ENCODE measurements at regions not wholly inside any gene's neighbourhood (a gene's known extent, or its start where the extent isn't known, plus 50 kb on each side); places are given as distances from the start of the nearest gene placed in this dataset.
"Not testable (repeated sequence)": the region's sequence is repeated elsewhere in the genome, so short reads cannot be mapped to it uniquely, and the experiment has no call there.

DNA sequence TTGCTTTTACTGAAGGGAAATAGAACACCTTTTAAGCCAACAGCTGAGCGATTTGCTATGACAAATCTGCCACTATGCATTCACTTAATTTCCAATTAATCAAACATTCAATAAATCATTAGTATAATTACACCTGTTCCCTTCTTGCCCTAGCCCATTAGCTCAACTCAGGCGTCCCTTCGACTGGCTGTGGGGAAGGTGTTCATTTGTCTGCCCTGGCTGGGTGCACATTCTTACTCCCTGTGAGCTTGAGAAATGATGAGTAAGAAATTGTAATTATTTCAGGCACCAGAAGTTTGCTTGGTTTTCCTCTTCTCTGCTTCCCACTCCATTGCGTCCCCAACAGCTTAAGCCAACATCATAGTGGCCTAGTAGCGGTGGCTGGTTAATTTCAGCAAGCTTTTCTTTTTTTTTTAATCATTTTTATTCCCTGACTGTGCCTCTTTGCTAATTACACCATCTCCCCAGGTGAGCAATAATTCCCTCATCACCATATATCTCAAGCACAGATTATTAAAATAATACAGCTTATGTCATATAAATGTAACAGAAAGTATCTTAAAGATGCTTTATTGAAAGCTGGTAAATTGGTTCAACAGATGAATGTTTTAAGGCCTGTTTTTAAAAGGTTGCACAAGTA, 623.9 kb upstream of the RBFOX1 start:
- DNase-seq: no peak

DNA sequence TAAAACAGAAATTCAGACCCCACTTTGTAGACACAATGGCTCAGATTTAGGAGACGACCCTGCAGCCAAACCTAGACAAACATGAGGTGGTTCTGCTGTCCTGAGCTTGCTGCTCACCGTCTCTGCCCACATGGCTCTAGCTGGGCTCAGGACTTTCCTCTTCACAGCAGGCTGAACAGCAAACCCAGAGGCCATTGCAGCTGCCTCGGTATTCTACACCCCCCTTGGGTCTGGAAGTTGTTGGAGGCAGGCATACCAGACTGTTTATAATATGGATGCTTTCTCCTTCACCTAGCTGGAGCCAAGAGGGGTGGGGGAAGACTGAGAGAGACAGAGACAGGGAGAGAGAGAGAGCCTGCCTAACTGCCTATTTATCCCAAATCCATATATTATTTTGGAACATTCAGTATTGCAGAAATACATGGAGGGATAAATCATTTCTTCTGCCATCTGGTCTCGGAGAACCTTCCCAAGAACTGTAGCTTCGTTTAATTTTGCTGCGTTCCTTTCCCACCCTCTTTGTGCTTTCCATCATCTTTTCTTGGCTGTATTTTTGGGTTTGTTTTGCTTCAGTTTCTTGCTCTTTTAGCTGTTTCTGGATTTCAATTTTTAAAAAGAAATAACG, 628.2 kb upstream of the RBFOX1 start:
- DNase-seq: no peak

DNA sequence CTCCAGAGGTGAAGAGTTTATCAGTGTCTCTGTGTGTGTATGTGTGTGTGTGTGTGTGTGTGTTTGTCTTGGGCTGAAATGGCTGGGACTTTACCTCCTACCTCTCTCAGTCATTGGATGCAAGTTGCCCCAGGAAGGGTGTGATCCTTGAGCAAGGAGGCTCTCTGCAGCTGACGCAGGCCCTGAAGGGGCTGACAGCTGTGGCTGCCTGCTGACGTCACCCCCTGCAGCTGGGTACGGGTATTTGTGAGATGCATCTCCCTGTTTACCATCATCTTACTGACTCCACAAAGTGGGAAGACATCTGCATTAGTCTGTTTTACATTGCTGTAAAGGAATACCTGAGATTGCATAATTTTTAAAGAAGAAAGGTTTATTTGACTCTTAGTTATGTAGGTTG, 631.5 kb upstream of the RBFOX1 start:
- no peak for DNase-seq

DNA sequence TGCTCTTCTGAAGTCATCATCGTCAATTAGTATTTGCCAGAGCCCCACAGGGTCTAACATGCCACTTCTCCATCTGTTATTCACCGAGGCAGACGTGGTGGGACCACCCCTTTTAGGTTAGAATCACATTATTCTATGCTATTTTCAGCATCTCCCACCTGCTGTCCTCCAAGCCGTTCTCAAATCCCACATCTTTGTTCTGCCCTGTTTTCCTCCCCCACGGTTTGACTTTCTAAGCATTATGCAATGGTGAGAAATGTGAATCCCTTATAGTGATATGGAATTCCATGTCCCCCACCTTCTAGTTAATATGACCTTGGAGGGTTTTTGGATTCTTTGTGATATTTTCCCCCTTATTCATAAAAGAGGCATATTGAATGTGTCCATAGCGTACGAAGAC, 634.1 kb upstream of the RBFOX1 start:
- no peak for DNase-seq

DNA sequence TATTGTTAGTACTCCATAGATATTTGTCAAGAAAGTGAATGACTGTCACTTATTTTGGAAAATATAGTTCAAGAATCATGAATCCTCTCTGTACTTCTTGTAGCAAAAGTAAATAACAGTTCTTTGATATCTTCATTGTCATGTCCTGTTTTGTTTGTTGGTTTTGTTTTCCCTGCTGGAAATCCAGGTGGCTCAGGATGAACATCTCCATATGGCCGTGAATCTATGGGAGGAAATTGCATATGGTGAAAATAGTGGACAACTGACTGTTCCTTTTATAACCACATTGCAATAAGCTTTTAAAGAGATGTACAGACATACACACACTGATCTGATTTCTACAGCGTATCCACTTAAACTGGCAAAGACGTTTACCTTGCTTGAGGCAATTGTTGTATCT, 637.0 kb upstream of the RBFOX1 start:
- no peak for DNase-seq

DNA sequence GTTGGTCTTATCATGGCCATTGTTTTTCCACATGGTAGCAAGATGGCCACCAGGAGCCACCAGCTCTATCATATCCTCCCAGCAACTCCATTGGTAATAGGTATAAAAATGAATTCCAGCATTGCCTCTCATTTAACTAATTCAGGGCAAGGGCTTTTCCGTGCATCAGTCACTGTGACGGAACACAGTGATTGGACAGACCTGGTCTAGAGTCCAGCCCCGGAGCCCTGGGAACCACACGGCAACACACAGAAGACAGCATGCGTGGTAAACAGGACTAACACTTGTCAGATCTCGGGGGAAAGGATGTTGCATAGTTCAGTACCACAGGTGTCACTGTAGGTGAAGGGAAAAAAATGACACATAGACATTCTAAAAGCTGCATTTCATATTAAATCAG, 638.0 kb upstream of the RBFOX1 start:
- DNase-seq: no peak

DNA sequence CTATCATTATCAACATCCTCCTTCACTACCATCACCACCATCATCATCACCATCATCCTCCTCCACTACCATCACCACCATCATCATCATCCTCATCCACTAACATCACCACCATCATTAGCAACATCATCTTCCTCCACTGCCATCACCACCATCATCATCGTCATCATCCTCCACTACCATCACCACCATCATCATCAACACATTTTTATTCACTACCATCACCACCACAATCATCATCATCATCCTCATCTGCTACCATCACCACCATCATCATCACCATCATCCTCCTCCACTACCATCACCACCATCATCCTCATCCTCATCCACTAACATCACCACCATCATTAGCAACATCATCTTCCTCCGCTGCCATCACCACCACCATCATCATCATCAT, 639.2 kb upstream of the RBFOX1 start:
- DNase-seq: not testable (repeated sequence)

DNA sequence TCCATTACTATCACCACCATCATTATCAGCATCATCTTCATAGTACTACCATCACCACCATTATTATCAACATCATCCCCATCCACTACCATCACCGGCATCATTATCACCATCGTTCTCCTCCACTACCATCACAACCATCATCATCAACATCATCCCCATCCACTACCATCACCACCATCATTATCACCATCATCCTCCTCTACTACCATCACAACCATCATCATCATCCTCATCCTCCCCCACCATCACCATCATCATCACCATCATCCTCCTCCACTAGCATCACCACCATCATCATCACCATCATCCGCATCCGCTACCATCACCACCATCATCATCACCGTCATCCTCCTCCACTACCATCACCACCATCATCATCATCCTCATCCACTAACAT, 639.8 kb upstream of the RBFOX1 start:
- no peak for DNase-seq

DNA sequence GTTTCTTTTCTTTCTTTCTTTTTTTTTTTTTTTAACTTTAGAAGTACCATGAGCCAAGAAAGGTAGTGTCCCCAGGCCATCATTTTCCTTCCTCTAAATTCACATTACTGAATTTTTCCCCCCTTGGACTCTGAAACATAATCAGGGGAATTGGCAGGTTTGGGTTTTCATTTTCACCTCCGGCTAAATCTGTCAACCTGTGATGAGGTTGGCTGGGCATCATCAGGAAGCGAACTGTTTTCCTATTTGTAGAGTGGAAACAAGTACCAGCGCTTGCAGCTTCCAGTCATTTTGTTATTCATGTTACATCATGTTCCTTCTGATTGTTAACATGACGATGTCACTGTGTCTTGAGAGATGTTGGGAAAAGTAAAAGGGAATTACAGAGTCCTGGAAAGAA, 641.9 kb upstream of the RBFOX1 start:
- DNase-seq: no peak

DNA sequence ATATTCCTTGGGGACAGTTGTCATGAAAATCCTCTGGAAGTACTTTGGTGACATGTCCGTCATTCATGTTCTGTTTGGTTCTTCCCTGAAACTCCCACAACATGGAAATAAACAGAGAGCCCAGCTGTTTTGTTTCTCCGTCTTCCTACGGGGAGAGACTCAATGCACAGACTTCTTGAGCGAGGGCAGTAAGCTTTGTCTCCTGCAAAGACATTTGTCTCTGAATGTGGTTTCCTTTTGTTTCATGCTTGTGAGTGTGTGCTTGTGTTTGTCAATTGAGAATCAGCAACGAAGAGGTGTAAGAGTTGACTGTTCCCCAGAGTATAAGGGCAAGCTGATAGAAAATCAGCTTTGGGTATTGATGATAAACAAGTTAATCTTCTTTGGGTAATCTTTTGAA, 643.0 kb upstream of the RBFOX1 start:
- DNase-seq: no peak

DNA sequence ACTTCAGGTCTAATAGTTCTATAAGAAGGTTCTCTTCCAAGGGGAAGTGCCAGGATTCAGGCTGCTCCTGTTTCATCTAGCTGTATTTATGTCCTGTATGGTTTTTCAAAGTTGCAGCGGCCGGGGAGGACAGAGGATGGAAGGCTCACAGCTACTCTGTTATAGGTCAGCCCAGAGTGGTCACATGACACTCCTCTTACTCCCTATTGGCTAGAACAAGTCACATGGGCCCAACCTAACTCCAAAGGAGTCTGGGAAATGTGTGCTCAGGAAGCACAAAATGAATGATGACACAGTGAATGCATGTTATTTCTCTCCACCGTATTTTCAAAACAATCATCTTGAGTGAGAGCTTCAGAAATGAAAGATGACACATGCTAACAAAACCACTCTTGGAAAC, 645.1 kb upstream of the RBFOX1 start:
- no peak for DNase-seq

DNA sequence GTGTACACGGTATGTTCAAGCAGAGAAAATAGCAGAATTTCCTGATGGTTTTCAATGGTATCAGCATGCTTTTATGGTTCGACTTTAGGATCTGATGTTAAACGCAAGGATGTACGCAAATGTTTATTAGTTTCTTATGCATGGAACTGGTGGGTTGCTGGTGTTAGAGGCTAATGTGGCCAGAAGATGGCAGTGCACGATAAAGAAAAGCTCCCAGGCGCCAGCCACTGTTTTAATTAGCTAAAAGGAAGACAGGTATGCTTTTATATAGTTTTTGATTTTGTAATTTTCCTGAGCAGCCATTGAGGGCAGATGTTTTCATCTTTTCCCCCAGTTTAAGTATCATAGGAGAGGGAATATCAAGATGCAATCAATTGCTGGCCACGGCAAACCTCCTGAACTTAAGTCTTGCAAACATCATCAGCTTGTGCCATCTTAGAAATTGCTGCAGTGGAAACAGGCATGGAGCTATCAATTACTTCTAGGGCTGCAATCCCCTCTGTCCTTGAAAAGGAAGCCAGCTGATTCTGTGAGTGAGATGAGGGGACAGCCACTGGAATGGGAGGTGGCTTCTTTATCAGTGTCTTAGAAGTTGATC, 648.5 kb upstream of the RBFOX1 start:
- peak; percentile 36 for DNase-seq

DNA sequence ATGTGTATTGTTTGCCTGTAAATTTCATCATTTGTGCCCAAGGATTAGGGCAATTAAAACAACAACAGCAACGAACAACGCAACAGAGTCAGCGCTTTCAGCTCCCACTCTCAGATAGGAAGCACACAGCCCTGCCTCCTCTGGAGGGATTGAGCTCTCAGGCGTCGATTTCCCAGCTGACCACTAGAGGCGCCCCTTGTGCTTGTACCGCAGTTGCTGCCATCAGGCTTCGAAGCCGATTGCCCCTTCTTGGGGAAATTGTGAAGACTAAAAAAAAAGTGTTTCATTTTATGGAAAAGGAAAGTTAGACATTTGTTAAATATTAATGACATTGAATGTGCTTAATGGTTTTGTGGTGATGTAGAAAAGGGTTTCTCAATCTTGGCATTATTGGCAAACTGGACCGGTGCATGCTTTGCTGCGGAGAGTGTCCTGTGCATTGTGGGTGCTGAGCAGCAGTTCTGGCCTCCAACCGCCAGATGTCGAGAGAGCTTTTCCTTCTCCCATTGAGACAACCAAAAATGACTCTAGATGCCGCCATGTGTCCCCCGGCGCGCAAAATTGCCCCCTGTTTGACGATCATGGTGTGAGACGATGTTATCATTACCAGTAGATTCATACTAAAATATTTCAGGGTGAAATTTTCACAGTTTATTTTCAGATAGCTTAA, 650.4 kb upstream of the RBFOX1 start:
- DNase-seq: peak; percentile 26

DNA sequence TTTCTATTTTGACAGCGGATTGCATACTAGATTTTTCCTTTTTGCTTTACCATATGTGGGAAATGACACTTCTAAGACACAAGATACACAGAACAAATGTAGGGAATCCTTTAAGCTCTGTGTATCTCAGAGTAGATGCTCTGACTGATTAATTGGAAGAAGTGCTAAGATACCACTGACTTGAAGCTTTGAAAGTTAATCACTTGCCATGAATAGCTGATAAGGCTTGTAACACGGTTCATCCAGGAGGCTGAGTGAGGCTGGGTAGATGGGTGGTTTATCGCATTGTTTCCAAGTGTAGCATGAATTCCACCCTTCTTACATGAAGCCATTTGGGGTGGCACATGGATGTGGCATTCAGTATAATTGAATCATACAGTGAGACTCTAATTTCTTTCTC, 654.1 kb upstream of the RBFOX1 start:
- DNase-seq: no peak

DNA sequence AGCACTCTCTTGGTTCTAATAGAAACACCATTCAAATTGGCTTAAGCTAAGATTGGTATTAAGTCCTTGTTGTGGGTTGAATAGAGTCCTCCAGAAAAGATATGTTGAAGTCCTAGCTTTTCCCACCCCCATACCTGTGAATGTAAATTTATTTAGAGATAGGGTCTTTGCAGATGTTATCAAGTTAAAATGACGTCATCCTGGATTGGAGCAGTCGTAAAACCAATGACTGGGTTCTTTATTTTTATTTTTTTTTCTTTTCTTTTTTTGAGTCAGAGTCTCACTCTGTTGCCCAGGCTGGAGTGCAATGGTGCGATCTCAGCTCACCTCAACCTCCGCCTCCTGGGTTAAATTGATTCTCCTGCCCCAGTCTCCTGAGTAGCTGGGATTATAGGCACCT, 658.6 kb upstream of the RBFOX1 start:
- DNase-seq: no peak

DNA sequence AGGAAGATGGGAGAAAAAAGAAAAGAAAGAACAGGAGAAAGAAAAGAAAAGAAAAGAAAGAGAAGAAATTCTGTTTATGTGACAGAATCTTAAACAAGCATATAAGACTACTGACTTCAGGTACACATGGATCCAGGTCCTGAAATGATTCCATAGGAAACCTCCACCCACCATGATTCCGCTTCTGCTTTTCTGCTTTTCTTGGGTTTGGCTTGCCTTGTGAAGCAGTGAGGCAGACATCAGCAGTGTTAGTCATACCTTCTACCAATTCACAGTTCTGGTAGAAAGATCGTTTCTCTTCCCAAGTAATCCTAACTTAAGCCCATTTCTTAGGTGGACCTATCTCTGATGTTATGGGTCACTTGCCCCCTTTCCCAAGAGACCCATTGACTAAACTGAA, 660.1 kb upstream of the RBFOX1 start:
- no peak for DNase-seq

DNA sequence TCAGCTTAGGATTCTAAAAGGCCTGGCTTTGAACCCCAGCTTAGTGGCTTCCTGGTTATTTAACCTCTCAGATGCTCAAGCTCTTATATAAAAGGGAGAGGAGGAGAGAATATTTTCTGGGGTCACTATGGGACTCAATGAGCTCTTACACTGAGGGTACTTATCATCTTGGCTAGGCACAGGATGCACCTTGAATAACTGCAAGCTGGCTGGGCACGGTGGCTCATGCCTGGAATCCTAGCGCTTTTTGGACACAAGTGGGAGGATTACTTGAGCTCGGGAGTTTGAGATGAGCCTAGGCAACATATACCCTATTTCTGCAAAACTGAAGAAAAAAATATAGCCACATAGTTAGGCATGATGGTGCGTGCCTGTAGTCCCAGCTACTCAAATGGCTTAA, 665.3 kb upstream of the RBFOX1 start:
- DNase-seq: no peak

DNA sequence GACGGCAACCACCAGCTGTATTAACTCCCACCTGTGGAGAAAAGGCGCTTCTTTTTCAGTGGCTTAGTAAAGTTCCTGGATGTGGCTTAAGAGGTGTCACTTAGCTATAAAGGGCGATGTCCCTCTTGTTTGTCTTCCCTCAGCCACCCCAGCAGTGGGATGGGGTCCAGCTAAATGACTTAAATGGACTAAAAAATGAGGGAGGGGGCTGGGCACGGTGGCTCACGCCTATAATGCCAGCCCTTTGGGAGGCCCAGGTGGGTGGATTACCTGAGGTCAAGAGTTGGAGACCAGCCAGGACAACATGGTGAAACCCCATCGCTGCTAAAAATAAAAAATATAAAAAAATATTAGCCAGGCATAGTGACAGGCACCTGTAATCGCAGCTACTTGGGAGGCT, 667.5 kb upstream of the RBFOX1 start:
- DNase-seq: no peak

DNA sequence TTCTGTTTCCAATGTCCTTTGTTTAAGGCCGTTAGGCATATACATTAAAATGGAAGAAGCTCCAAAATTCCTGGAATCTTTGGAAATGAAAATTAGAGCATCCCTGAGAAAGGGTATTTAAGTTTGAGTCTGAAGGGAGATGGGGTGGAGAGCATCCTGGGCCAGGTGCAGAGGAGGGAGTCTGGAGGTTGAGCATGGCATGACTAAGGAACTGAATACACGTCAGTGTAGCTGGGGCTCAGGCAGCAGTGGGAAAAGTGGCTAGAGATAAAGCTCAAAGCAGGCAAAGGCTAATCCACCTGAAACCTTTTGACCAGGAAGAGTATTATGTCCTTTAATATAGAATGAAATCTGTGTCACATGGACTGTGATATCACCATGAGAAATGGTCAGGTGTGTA, 669.0 kb upstream of the RBFOX1 start:
- DNase-seq: no peak

DNA sequence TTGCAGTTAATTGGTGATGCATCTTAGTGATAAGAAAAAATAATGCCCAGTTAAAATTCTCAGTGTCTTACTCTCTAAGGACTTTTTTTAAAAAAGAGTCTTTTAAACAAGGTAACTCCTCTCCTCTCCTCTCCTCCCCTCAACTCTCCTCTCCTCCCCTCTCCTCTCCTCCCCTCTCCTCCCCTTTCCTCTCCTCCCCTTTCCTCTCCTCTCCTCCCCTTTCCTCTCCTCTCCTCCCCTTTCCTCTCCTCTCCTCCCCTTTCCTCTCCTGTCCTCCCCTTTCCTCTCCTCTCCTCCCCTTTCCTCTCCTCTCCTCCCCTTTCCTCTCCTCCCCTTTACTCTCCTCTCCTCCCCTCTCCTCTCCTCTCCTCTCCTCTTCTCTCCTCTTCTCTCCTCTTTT, 675.9 kb upstream of the RBFOX1 start:
- DNase-seq: no peak

DNA sequence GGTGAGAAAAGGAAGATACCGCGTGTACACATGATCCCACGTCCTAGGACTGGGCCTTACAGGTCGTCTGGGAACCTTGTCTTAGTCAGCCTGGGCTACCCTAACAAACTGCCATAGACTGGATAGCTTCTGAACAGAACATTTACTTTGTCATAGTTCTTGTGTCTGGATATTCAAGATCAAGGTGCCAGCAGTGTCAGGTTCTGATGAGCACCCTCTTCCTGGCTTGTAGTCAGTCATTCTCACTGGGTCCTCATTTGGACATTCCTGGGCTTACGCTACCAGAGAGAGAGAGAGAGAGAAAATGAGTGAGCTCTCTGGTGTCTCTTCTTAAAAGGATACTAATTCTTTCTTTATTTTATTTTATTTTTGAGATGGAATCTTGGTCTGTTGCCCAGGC, 685.8 kb upstream of the RBFOX1 start:
- DNase-seq: no peak

DNA sequence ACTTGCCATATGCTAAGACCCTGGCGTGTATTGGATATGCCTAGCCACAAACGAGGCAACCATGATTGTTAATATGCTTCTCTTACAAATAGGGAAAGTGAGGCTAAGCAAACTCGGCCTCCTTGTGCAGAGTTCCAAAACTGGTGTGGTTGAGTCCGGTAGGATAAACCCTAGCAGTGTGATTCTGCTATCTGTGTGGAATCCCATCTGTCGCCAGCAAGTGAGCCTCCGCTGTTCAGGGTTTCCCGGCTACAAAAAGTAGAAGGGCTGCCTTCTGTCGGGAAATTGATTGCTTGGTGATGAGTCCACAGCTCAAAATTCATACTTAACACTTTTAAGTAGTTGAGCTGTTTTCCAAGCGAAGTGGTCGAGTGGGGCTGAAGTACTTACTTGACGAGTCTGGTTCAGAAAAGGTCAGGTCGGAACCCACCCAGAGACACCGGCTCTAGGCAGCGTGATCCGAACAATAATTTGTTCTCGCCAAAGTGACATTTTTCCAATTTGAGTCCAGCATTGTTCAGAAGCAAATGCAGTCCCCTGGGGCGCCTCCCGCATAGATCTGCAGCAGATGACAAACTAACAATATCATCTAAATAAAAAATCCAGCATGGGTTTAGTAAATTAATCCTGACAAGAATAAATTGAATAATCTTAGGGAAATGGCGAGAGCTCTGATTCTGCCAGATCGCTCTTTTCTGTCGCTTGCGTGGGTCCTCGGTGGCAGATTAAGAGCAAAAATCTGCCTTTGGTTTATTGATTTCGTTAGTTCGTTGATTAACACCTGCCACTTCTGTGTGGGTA, 686.7 kb upstream of the RBFOX1 start:
- no peak for DNase-seq

DNA sequence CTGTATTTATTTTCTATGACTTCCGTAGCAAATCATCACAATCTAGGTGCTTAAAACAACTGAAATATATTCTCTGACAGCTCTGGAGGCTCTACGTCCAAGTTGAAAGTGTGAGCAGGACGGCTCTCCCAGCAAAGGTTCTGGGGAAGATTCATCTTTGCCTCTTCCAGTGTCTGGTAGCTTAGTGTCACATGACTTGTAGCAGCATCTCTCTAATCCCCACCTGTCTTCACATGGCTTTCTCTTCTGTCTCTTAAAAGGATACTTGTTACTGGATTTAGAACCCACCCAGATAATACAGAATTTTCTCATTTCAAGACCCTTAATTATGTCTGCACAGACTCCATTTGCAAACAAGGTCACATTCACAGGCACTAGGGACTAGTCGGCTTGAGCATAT, 687.7 kb upstream of the RBFOX1 start:
- no peak for DNase-seq

Data from DMS53 (cell line).